DND-41 (cell line): ENCODE measurements at regions not wholly inside any gene's neighbourhood (a gene's known extent, or its start where the extent isn't known, plus 50 kb on each side); places are given as distances from the start of the nearest gene placed in this dataset.
"Not testable (repeated sequence)": the region's sequence is repeated elsewhere in the genome, so short reads cannot be mapped to it uniquely, and the experiment has no call there.

ENCODE experiments used
- ATAC-seq: fragments of 200-7000 bp; cut with Tn5 transposase; 3 replicates; pipeline ENCODE4 v1.9.1; 2021; ENCODE audit warnings: low read depth; ENCODE audit not compliant: insufficient read depth
- DNase-seq: peaks from one replicate; pipeline ENCODE4 v3.0.0-alpha.2; 2020
- H2AFZ ChIP-seq: 2 replicates; pipeline ENCODE4 v1.6.0; 2012; ENCODE audit warnings: low read depth, low read length
- H3K27ac ChIP-seq: 2 replicates; pipeline ENCODE4 v1.5.1; 2012; ENCODE audit warnings: low read length, inconsistent platforms
- H3K27me3 ChIP-seq: fragments of 200-600 bp; sonication (generic); 2 replicates; pipeline ENCODE4 v1.6.0; 2012; ENCODE audit warnings: low read length, mild to moderate bottlenecking, inconsistent platforms; ENCODE audit not compliant: insufficient read depth, poor library complexity
- H3K36me3 ChIP-seq: 2 replicates; pipeline ENCODE4 v1.5.1; 2012; ENCODE audit warnings: low read length, inconsistent platforms; ENCODE audit not compliant: insufficient read depth
- H3K4me1 ChIP-seq: 2 replicates; pipeline ENCODE4 v1.5.1; 2012; ENCODE audit warnings: mild to moderate bottlenecking, low read length; ENCODE audit not compliant: insufficient read depth
- H3K4me2 ChIP-seq: 2 replicates; pipeline ENCODE4 v1.6.0; 2012; ENCODE audit warnings: mild to moderate bottlenecking, moderate library complexity, low read length, inconsistent platforms; ENCODE audit not compliant: insufficient read depth
- H3K4me3 ChIP-seq, 2 experiments: fragments of 200-600 bp in 1 of 2; shearing (Covaris generic) in 1 of 2; 2 replicates each; pipeline ENCODE4 v1.5.1; 2012 to 2016; ENCODE audit warnings: inconsistent platforms in 2 of 2, low read length in 2 of 2, mild to moderate bottlenecking in 2 of 2, low read depth in 1 of 2, moderate library complexity in 1 of 2
- H3K79me2 ChIP-seq: 2 replicates; pipeline ENCODE4 v1.6.0; 2012; ENCODE audit warnings: low read length, inconsistent platforms; ENCODE audit not compliant: insufficient read depth
- H3K9ac ChIP-seq: 2 replicates; pipeline ENCODE4 v1.6.0; 2012; ENCODE audit warnings: low read depth, mild to moderate bottlenecking, inconsistent platforms, low read length, moderate library complexity
- H3K9me3 ChIP-seq: 2 replicates; pipeline ENCODE4 v1.5.1; 2012; ENCODE audit warnings: low read length, moderate library complexity, mild to moderate bottlenecking, inconsistent platforms; ENCODE audit not compliant: insufficient read depth, severe bottlenecking
- H4K20me1 ChIP-seq: 2 replicates; pipeline ENCODE4 v1.6.0; 2012; ENCODE audit warnings: low read length; ENCODE audit not compliant: insufficient read depth
- EZH2 ChIP-seq: IDR thresholded peaks from 3 replicates; pipeline ENCODE4 v1.6.1; 2012; ENCODE audit warnings: borderline replicate concordance, low read depth, mild to moderate bottlenecking, moderate library complexity, low read length, inconsistent platforms; ENCODE audit not compliant: severe bottlenecking
- TF ChIP-seq, protein P1 (sequence below): IDR thresholded peaks from 2 replicates; pipeline ENCODE4 v1.5.1; 2012; ENCODE audit warnings: borderline replicate concordance, low read length, moderate library complexity, mild to moderate bottlenecking; ENCODE audit not compliant: poor library complexity, severe bottlenecking; ENCODE audit errors: extremely low read depth

GRCh38 chr4:3607690-3608552 lies 75.7 kb upstream of the LRPAP1 start:
- no peaks in the 10 kb centered on the region for H4K20me1 ChIP-seq
- no peak for ATAC-seq
- no peaks in the 10 kb centered on the region for H3K79me2 ChIP-seq
- no peak overlapping the region for H2AFZ ChIP-seq
- H3K9ac ChIP-seq = no peak overlapping the region
- H3K4me2 ChIP-seq = no peak overlapping the region
- no peaks in the 10 kb centered on the region for H3K27me3 ChIP-seq
- no peak for TF ChIP-seq EZH2
- H3K4me1 ChIP-seq = no peaks in the 10 kb centered on the region
- no peak for DNase-seq
- H3K36me3 ChIP-seq = no peaks in the 10 kb centered on the region
- H3K4me3 ChIP-seq = no peak overlapping the region
- H3K9me3 ChIP-seq = peaks cover 2% of the 10 kb centered on the region
- no peak overlapping the region for H3K27ac ChIP-seq

DNA sequence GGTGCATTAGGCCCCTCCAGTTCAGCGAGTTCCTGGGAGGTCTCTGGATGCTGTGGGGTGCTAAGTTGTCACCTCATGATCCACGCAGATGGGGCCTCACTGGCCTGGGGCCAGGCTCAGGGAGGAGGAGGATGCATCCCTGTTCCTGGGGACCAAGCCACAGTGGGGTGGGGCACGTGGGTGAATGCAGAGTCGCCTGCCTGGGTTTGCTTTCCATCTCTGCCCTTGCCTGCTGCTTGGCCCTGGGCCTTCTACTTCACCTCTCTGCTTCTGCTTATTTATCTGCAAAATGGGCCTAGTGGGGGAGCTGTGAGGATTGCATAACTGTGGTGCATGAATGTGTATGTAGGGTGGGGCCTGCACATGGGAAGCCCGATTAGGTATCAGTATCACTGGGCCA lies 74.6 kb upstream of the LRPAP1 start:
- H3K79me2 ChIP-seq, H3K4me3 ChIP-seq, H3K4me1 ChIP-seq, H3K27me3 ChIP-seq, H3K9ac ChIP-seq, H3K4me2 ChIP-seq, DNase-seq, H3K9me3 ChIP-seq, H3K27ac ChIP-seq, H3K36me3 ChIP-seq, H4K20me1 ChIP-seq, H2AFZ ChIP-seq: not testable (repeated sequence)
- peak; percentile 29; the same call in 2 of the 3 replicates for ATAC-seq

DNA sequence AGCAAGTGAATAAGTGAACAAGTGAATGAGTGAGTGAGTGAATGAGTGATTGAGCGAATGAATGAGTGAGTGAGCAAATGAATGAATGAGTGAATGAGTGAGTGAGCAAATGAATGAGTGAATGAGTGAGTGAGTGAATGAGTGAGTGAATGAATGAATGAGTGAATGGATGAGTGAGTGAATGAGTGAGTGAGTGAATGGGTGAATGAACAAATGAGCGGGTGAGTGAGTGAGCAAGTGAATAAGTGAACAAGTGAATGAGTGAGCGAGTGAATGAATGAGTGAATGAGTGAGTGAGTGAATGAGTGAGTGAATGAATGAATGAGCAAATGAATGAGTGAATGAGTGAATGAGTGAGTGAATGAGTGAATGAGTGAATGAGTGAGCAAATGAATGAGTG lies 74.0 kb upstream of the LRPAP1 start:
- not testable (repeated sequence) for H2AFZ ChIP-seq, DNase-seq, H3K4me2 ChIP-seq, H3K27me3 ChIP-seq, H3K36me3 ChIP-seq, H4K20me1 ChIP-seq, H3K27ac ChIP-seq, H3K79me2 ChIP-seq, ATAC-seq, H3K4me3 ChIP-seq, H3K9me3 ChIP-seq, H3K4me1 ChIP-seq, H3K9ac ChIP-seq

DNA sequence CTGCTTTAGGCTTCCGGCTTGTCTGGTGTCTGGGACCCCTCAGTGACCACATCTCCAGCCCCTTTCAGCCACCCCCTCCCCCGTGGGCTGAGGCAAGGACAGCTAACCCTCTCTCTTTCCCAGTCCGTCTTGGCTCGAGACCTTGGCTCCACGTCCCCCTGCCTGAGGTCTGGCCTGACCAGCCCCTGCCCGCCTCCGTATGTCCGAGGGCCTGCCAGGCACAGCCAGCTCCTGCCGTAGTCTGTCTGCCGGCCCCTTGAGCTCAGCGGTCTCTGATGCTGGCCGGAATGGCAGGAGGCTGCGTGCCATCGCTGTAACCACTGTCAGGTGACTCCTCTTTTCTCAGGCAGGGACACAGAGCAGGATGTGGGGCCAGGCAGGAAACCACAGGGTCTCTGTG lies 73.3 kb upstream of the LRPAP1 start:
- no peak for TF ChIP-seq EZH2
- TF ChIP-seq, protein P1, sequence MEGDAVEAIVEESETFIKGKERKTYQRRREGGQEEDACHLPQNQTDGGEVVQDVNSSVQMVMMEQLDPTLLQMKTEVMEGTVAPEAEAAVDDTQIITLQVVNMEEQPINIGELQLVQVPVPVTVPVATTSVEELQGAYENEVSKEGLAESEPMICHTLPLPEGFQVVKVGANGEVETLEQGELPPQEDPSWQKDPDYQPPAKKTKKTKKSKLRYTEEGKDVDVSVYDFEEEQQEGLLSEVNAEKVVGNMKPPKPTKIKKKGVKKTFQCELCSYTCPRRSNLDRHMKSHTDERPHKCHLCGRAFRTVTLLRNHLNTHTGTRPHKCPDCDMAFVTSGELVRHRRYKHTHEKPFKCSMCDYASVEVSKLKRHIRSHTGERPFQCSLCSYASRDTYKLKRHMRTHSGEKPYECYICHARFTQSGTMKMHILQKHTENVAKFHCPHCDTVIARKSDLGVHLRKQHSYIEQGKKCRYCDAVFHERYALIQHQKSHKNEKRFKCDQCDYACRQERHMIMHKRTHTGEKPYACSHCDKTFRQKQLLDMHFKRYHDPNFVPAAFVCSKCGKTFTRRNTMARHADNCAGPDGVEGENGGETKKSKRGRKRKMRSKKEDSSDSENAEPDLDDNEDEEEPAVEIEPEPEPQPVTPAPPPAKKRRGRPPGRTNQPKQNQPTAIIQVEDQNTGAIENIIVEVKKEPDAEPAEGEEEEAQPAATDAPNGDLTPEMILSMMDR = no peak
- Histone ChIP-seq H2AFZ (no peak overlapping the region), H3K4me1 (no peaks in the 10 kb centered on the region), H3K9ac (no peak overlapping the region), H3K4me2 (no peak overlapping the region), H3K36me3 (no peaks in the 10 kb centered on the region), H3K27ac (no peak overlapping the region), H3K4me3 (no peak overlapping the region), H4K20me1 (no peaks in the 10 kb centered on the region), H3K79me2 (no peaks in the 10 kb centered on the region), H3K9me3 (no peaks in the 10 kb centered on the region), H3K27me3 (no peaks in the 10 kb centered on the region)
- DNase-seq (no peak), ATAC-seq (no peak)

DNA sequence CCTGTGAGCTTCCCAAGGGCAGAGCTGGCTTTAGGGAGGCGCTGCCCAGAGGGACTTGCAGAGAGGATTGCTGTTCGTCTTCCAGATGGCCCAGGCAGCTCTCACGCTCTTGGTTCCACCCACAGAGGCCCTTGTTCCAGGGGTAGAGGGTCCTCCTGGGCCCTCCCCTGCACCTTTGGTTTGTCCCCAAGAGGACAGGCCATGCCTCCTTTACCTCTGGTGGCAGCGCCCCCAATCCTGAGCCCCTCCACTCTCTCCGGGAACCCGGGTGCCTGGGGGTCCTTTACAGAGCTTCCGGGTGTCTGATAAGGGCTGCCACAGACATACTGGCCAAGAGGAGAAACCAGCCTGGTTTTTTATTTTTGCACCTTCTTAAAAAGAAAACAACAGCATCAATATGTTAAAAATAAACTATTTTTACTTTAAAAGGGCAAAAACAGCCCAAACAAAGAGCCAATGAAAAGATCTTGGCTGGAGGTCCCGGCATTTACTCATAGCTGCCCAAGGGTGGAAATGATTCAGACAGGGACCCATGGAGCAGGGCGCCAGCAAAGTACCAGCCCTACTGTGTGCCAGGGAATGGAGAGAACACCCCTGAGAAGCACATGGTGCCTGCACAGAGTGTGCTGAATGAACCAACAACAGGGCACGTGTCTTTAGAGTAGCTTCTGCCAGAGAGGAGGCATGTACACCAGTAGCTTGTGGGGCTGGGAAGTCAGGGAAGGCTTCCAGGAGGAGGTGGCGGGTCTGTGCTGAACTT lies 70.8 kb upstream of the LRPAP1 start:
- H3K9me3 ChIP-seq, H2AFZ ChIP-seq, H3K4me2 ChIP-seq, H4K20me1 ChIP-seq, H3K4me3 ChIP-seq, H3K4me1 ChIP-seq, H3K79me2 ChIP-seq, H3K9ac ChIP-seq, H3K27ac ChIP-seq, H3K27me3 ChIP-seq, ATAC-seq, H3K36me3 ChIP-seq, DNase-seq: not testable (repeated sequence)
